Astrocyte (in vitro differentiated cells and primary cell): ENCODE measurements at regions not wholly inside any gene's neighbourhood (a gene's known extent, or its start where the extent isn't known, plus 50 kb on each side); places are given as distances from the start of the nearest gene placed in this dataset.

Experiments
- DNase-seq: peaks from one replicate; pipeline ENCODE4 v3.0.0-alpha.2; 2010; ENCODE audit warnings: low read depth
- FAIRE-seq: peaks from 2 replicates; lab custom pipeline; 2011; peaks lifted over from hg19 to GRCh38; lab: Jason Lieb, UNC
- H2AFZ ChIP-seq: 2 replicates; pipeline ENCODE4 v1.6.0; 2012; ENCODE audit warnings: low read depth, low read length, inconsistent platforms
- H3K27ac ChIP-seq: 2 replicates; pipeline ENCODE4 v1.5.1; 2011; ENCODE audit warnings: low read depth, low read length, inconsistent platforms
- H3K27me3 ChIP-seq: 2 replicates; pipeline ENCODE4 v1.6.0; 2011; ENCODE audit warnings: low read length, inconsistent platforms; ENCODE audit not compliant: insufficient read depth
- H3K36me3 ChIP-seq: 2 replicates; pipeline ENCODE4 v1.5.1; 2011; ENCODE audit warnings: low read length, inconsistent platforms; ENCODE audit not compliant: insufficient read depth
- H3K4me1 ChIP-seq: 2 replicates; pipeline ENCODE4 v1.5.1; 2011; ENCODE audit warnings: low read length, inconsistent platforms; ENCODE audit not compliant: insufficient read depth
- H3K4me2 ChIP-seq: 2 replicates; pipeline ENCODE4 v1.6.0; 2012; ENCODE audit warnings: low read length, inconsistent platforms
- H3K4me3 ChIP-seq: 2 replicates; pipeline ENCODE4 v1.5.1; 2011; ENCODE audit warnings: low read depth, mild to moderate bottlenecking, low read length, inconsistent platforms; ENCODE audit not compliant: insufficient read depth
- H3K79me2 ChIP-seq: 2 replicates; pipeline ENCODE4 v1.6.0; 2012; ENCODE audit warnings: mild to moderate bottlenecking, low read length, inconsistent platforms; ENCODE audit not compliant: insufficient read depth
- H3K9ac ChIP-seq: 2 replicates; pipeline ENCODE4 v1.6.0; 2012; ENCODE audit warnings: mild to moderate bottlenecking, low read length, inconsistent platforms
- H3K9me3 ChIP-seq: 2 replicates; pipeline ENCODE4 v1.5.1; 2012; ENCODE audit warnings: low read depth, mild to moderate bottlenecking, low read length, inconsistent platforms; ENCODE audit not compliant: insufficient read depth
- H4K20me1 ChIP-seq: 2 replicates; pipeline ENCODE4 v1.6.0; 2012; ENCODE audit warnings: low read length, inconsistent platforms; ENCODE audit not compliant: insufficient read depth
- H3K27ac Mint-ChIP-seq: one replicate; pipeline ENCODE4 v1.8.0; 2021; ENCODE audit warnings: mild to moderate bottlenecking, mixed read lengths; ENCODE audit not compliant: unreplicated experiment
- H3K27me3 Mint-ChIP-seq: one replicate; pipeline ENCODE4 v1.8.0; 2021; ENCODE audit warnings: low read depth, mixed read lengths; ENCODE audit not compliant: unreplicated experiment
- H3K36me3 Mint-ChIP-seq: one replicate; pipeline ENCODE4 v1.8.0; 2021; ENCODE audit warnings: low read depth, mixed read lengths; ENCODE audit not compliant: unreplicated experiment
- H3K4me1 Mint-ChIP-seq: one replicate; pipeline ENCODE4 v1.8.0; 2021; ENCODE audit warnings: low read depth, mixed read lengths; ENCODE audit not compliant: unreplicated experiment
- H3K4me3 Mint-ChIP-seq: one replicate; pipeline ENCODE4 v1.8.0; 2021; ENCODE audit warnings: mild to moderate bottlenecking, moderate library complexity, mixed read lengths; ENCODE audit not compliant: unreplicated experiment
- H3K9me3 Mint-ChIP-seq: one replicate; pipeline ENCODE4 v1.8.0; 2021; ENCODE audit warnings: mild to moderate bottlenecking, mixed read lengths; ENCODE audit not compliant: unreplicated experiment
- CTCF ChIP-seq: IDR thresholded peaks from 2 replicates; pipeline ENCODE4 v1.5.1; 2011; ENCODE audit warnings: low read depth, mild to moderate bottlenecking, inconsistent platforms, low read length, moderate library complexity; ENCODE audit not compliant: insufficient read depth
- EZH2 ChIP-seq: IDR thresholded peaks from 2 replicates; pipeline ENCODE4 v1.6.1; 2012; ENCODE audit warnings: mild to moderate bottlenecking, low read length, inconsistent platforms; ENCODE audit not compliant: insufficient read depth

- FAIRE-seq (no peak), DNase-seq (no peak)
- Histone ChIP-seq H2AFZ (no peak overlapping the region), H3K9me3 (no peaks in the 10 kb centered on the region), H3K9ac (no peak overlapping the region), H3K27ac (no peak overlapping the region), H3K36me3 (no peaks in the 10 kb centered on the region), H3K79me2 (no peaks in the 10 kb centered on the region), H3K4me3 (no peak overlapping the region), H3K4me1 (no peaks in the 10 kb centered on the region), H3K27me3 (no peaks in the 10 kb centered on the region), H4K20me1 (no peaks in the 10 kb centered on the region), H3K4me2 (no peak overlapping the region)
- no peaks in the 10 kb centered on the region for H3K36me3 Mint-ChIP-seq
- peaks cover 4% of the 10 kb centered on the region for H3K27me3 Mint-ChIP-seq
- H3K4me1 Mint-ChIP-seq = no peaks in the 10 kb centered on the region
- no peaks in the 10 kb centered on the region for H3K9me3 Mint-ChIP-seq
- no peak overlapping the region for H3K4me3 Mint-ChIP-seq
- TF ChIP-seq EZH2 (no peak), CTCF (no peak)
- H3K27ac Mint-ChIP-seq = no peak overlapping the region
Observed at GRCh38 chr3:157649511-157649910, 146.3 kb upstream of the VEPH1 start.

- Mint-ChIP-seq H3K4me1 (no peaks in the 10 kb centered on the region), H3K27ac (no peak overlapping the region), H3K4me3 (no peak overlapping the region), H3K27me3 (peaks cover 8% of the 10 kb centered on the region), H3K36me3 (peaks cover 2% of the 10 kb centered on the region), H3K9me3 (no peaks in the 10 kb centered on the region)
- TF ChIP-seq CTCF = no peak
- no peak for TF ChIP-seq EZH2
- FAIRE-seq = no peak
- Histone ChIP-seq H3K27me3 (no peaks in the 10 kb centered on the region), H3K36me3 (no peaks in the 10 kb centered on the region), H3K79me2 (no peaks in the 10 kb centered on the region), H3K4me3 (no peak overlapping the region), H2AFZ (no peak overlapping the region), H3K4me2 (no peak overlapping the region), H4K20me1 (no peaks in the 10 kb centered on the region), H3K27ac (no peak overlapping the region), H3K4me1 (no peaks in the 10 kb centered on the region), H3K9me3 (no peaks in the 10 kb centered on the region), H3K9ac (no peak overlapping the region)
- no peak for DNase-seq
Observed at GRCh38 chr3:157647820-157648219, 144.6 kb upstream of the VEPH1 start.

GRCh38 chr3:157639756-157640426 is 136.7 kb upstream of the VEPH1 start:
- Mint-ChIP-seq H3K4me3 (no peak overlapping the region), H3K36me3 (peaks cover 2% of the 10 kb centered on the region), H3K9me3 (peaks cover 8% of the 10 kb centered on the region), H3K27me3 (peaks cover 4% of the 10 kb centered on the region), H3K27ac (no peak overlapping the region), H3K4me1 (no peaks in the 10 kb centered on the region)
- no peaks in the 10 kb centered on the region for H3K79me2 ChIP-seq
- H3K4me2 ChIP-seq = no peak overlapping the region
- H4K20me1 ChIP-seq = no peaks in the 10 kb centered on the region
- peaks cover 6% of the 10 kb centered on the region for H3K9me3 ChIP-seq
- no peak overlapping the region for H3K27ac ChIP-seq
- FAIRE-seq (no peak), DNase-seq (no peak)
- H3K4me1 ChIP-seq = no peaks in the 10 kb centered on the region
- H3K36me3 ChIP-seq = no peaks in the 10 kb centered on the region
- H2AFZ ChIP-seq = no peak overlapping the region
- no peak for TF ChIP-seq CTCF
- TF ChIP-seq EZH2 = no peak
- H3K9ac ChIP-seq = no peak overlapping the region
- no peaks in the 10 kb centered on the region for H3K27me3 ChIP-seq
- H3K4me3 ChIP-seq = no peak overlapping the region
